NCI-H2196 (cell line): ENCODE measurements at regions not wholly inside any gene's neighbourhood (a gene's known extent, or its start where the extent isn't known, plus 50 kb on each side); places are given as distances from the start of the nearest gene placed in this dataset.
"Not testable (repeated sequence)": the region's sequence is repeated elsewhere in the genome, so short reads cannot be mapped to it uniquely, and the experiment has no call there.

ENCODE experiments used
- DNase-seq: peaks from one replicate; lab custom pipeline; 2025; ENCODE audit not compliant: unreplicated experiment; lab: John Stamatoyannopoulos, UW

- DNase-seq: no peak
Measured at GRCh38 chr7:67661-68395, 124.5 kb upstream of the FAM20C start.

GRCh38 chr7:68629-69028, 123.7 kb upstream of the FAM20C start:
- no peak for DNase-seq

- not testable (repeated sequence) for DNase-seq
Measured at GRCh38 chr7:69052-69451, 123.3 kb upstream of the FAM20C start.

GRCh38 chr7:69499-70123, 122.8 kb upstream of the FAM20C start:
- DNase-seq: not testable (repeated sequence)

GRCh38 chr7:70207-70606, 122.2 kb upstream of the FAM20C start:
- not testable (repeated sequence) for DNase-seq

- DNase-seq: not testable (repeated sequence)
Measured at GRCh38 chr7:70989-71388, 121.4 kb upstream of the FAM20C start.

GRCh38 chr7:72266-73057, 119.9 kb upstream of the FAM20C start:
- DNase-seq: not testable (repeated sequence)

GRCh38 chr7:73058-73331, 119.4 kb upstream of the FAM20C start:
- not testable (repeated sequence) for DNase-seq

GRCh38 chr7:74008-74540, 118.3 kb upstream of the FAM20C start:
- not testable (repeated sequence) for DNase-seq

- not testable (repeated sequence) for DNase-seq
Measured at GRCh38 chr7:75511-75910, 116.9 kb upstream of the FAM20C start.

- not testable (repeated sequence) for DNase-seq
Measured at GRCh38 chr7:76202-76601, 116.2 kb upstream of the FAM20C start.

- not testable (repeated sequence) for DNase-seq
Measured at GRCh38 chr7:76829-77395, 115.5 kb upstream of the FAM20C start.

- DNase-seq: not testable (repeated sequence)
Measured at GRCh38 chr7:78862-79261, 113.5 kb upstream of the FAM20C start.

GRCh38 chr7:79400-80055, 112.8 kb upstream of the FAM20C start:
- not testable (repeated sequence) for DNase-seq

- DNase-seq: no peak
Measured at GRCh38 chr7:80259-81067, 111.9 kb upstream of the FAM20C start.

- no peak for DNase-seq
Measured at GRCh38 chr7:81068-81925, 111.1 kb upstream of the FAM20C start.

GRCh38 chr7:81926-82756, 110.2 kb upstream of the FAM20C start:
- DNase-seq: peak; percentile 24

- DNase-seq: no peak
Measured at GRCh38 chr7:82757-83155, 109.6 kb upstream of the FAM20C start.
